ENCODE measurements at regions not wholly inside any gene's neighbourhood (a gene's known extent, or its start where the extent isn't known, plus 50 kb on each side); places are given as distances from the start of the nearest gene placed in this dataset.
"Not testable (repeated sequence)": the region's sequence is repeated elsewhere in the genome, so short reads cannot be mapped to it uniquely, and the experiment has no call there.

DNA sequence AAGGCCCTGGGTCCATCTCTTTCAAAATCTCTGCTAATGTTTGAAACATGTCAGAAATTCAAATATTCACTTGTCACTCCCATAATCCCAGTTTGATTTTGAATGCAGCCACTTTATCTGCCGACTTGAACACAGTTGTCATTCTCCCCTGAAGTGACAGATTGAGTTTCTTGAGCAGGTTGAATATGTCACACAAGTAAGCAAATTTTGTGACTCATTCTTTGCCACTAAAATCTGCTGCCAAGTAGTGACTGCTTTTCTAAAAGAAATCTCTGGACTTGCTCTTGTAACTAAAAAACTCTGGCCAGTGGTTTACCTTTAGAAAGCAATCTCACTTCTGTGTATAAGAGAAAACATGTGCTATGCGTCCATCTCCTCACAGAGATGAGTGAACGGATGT, 357.1 kb downstream of the LMO7 start:
- DNase-seq: no peak
- Mint-ChIP-seq H3K4me3 (no peak overlapping the region), H3K9me3 (no peaks in the 10 kb centered on the region), H3K27me3 (no peaks in the 10 kb centered on the region), H3K36me3 (ENCODE audit: insufficient read depth) (no peaks in the 10 kb centered on the region), H3K27ac (no peak overlapping the region), H3K4me1 (ENCODE audit: low read depth in 2 of 2) (no peaks in the 10 kb centered on the region)
- ATAC-seq (replicated peaks): no peak

DNA sequence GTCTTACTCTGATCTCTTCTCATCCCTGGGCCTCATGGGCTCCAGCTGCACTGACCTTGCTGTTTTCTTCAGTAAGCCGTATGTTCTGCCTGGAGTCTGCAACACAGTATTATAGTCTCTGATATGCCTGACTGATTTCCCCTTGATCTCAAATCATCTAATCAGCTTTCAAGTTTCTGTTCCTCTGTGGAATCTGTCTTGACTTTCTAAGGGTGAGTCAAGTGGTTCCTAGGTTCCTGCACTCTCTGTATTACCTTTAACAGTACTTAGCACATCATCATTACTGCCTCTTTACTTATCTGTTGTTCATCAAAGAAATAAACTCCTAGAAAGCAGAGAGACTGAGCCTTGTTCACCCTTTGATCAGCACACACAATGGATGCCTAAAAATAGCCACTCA, 350.7 kb downstream of the LMO7 start:
- Mint-ChIP-seq H3K36me3 (ENCODE audit: insufficient read depth) (no peaks in the 10 kb centered on the region), H3K27ac (no peak overlapping the region), H3K4me1 (ENCODE audit: low read depth in 2 of 2) (no peaks in the 10 kb centered on the region), H3K9me3 (peaks cover 2 to 7% of the 10 kb centered on the region in 2 donors), H3K4me3 (no peak overlapping the region), H3K27me3 (no peaks in the 10 kb centered on the region)
- DNase-seq (no peak), ATAC-seq (replicated peaks) (no peak)

DNA sequence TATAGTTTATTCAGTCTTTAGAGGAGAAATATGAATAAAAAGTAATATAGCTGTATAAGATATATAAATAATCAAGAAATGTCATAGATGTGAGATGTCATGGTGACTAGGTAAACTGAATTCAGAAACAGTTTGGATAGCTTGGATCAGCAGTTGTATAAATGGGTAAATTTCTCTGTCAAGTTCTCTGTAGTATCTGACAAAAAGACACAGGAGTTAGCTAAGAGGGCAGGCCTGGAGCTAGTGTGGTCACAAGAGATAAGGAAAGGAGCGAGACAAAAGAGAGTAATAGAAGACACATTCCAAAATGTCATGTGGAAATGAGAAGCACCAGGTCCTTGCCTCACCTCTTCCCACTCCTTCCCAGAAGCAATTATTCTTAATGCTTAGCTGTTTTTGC, 349.0 kb downstream of the LMO7 start:
- Mint-ChIP-seq H3K36me3 (ENCODE audit: insufficient read depth) (no peaks in the 10 kb centered on the region), H3K4me1 (ENCODE audit: low read depth in 2 of 2) (no peaks in the 10 kb centered on the region), H3K27me3 (no peaks in the 10 kb centered on the region), H3K27ac (no peak overlapping the region), H3K4me3 (no peak overlapping the region), H3K9me3 (peaks cover 2 to 7% of the 10 kb centered on the region in 2 donors)
- DNase-seq (no peak), ATAC-seq (replicated peaks) (no peak)

DNA sequence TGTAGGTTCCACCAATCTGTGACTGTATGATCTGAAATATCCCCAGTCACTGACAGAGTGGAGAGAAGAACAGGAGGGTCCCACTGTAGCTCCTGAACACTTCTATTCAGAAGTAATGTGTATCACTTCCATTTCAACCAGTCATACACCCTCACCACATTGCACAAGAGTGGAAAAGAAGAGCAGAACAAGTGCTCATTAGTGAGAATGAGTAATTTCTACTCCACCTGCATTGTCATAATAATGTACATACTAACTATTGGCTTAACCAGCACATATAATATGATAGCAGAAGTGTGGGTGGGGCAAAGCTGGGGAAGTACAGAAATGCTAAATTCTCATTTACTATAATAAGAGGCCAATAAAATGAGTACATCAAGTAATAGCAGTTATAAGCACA, 342.7 kb downstream of the LMO7 start:
- Mint-ChIP-seq H3K36me3 (ENCODE audit: insufficient read depth) (no peaks in the 10 kb centered on the region), H3K9me3 (no peaks in the 10 kb centered on the region), H3K4me3 (no peak overlapping the region), H3K4me1 (ENCODE audit: low read depth in 2 of 2) (no peaks in the 10 kb centered on the region), H3K27ac (no peak overlapping the region), H3K27me3 (no peaks in the 10 kb centered on the region)
- ATAC-seq (replicated peaks) (no peak), DNase-seq (no peak)

DNA sequence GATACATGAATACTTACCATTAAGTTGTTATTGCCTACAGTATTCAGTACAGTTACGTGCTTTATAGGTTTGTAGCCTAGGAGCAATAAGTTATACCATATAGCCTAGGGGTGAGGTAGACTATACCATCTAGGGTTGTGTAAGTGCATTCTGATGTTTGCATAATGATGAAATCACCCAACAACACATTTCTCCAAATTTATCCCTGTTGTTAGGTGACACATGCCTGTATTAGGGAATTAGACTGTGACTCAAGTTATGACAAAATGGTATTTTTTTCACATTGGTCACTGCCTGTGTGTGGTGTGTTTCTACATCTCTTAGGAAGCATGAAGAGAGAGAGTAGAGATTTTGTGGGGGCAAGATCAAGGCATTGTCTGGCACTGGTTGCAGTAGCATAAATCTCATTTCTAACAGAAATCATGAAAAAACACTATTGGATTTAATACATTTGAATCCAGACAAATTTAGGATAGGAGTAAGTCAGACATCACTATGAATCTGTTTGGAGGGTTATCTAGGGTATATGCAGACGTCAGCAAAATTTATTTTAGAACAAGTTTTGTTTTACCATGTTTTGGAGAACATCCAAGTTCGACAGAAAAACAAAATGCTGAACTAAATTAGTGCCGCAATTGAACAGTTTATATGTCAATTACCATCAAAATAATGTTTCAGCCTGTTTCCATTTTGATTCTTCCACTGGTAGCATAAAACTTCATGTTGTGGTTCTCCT, 332.1 kb downstream of the LMO7 start:
- no peaks in the 10 kb centered on the region for H3K27me3 Mint-ChIP-seq
- no peaks in the 10 kb centered on the region for H3K9me3 Mint-ChIP-seq
- no peaks in the 10 kb centered on the region for H3K4me1 Mint-ChIP-seq (ENCODE audit: low read depth in 2 of 2)
- H3K27ac Mint-ChIP-seq: no peak overlapping the region
- H3K36me3 Mint-ChIP-seq (ENCODE audit: insufficient read depth): no peaks in the 10 kb centered on the region
- ATAC-seq (replicated peaks): no peak
- DNase-seq: no peak
- no peak overlapping the region for H3K4me3 Mint-ChIP-seq

DNA sequence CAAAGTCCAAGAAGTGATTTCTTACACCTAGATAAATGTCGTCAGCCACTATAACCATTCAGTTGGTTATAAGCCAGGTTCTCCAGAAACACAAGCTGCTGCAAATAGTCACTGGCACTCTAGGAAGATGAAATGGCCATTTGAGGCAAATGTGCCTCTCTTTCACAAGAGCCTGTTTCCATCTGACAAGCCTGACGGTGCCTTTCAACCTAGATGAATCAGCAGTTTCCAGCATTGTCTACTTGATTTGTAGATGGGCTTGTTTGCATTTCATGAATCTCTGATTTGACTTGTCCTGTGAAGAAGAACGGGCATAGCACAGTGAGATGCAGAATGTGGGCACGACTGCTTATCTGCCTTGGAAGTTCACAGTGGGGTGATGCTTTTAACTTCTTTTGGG, 327.2 kb downstream of the LMO7 start:
- no peak for ATAC-seq (replicated peaks)
- H3K9me3 Mint-ChIP-seq: peaks cover 0 to 2% of the 10 kb centered on the region in 2 donors
- H3K36me3 Mint-ChIP-seq (ENCODE audit: insufficient read depth): no peaks in the 10 kb centered on the region
- no peaks in the 10 kb centered on the region for H3K27me3 Mint-ChIP-seq
- no peak for DNase-seq
- H3K4me1 Mint-ChIP-seq (ENCODE audit: low read depth in 2 of 2): no peaks in the 10 kb centered on the region
- H3K27ac Mint-ChIP-seq: no peak overlapping the region
- H3K4me3 Mint-ChIP-seq: no peak overlapping the region

DNA sequence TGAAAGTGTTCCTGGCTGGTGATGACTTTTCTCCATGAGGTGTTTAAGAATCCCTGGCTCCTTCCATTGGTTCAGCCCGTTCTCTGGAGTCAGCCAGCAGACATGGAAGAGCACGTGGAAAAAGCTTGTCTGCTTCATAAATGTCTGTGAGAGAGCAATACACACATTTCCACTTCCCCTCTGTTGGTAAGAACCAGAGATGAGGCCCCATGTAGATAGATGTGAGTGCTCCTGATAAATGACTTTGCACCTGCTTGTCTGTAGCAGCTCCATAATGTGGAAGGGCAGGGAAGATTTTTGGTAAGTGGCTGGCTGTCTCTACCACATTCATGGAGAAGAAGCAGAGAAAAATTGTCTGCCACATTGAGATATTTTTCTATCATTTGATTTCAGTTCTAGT, 325.8 kb downstream of the LMO7 start:
- no peaks in the 10 kb centered on the region for H3K36me3 Mint-ChIP-seq (ENCODE audit: insufficient read depth)
- no peak overlapping the region for H3K4me3 Mint-ChIP-seq
- H3K4me1 Mint-ChIP-seq (ENCODE audit: low read depth in 2 of 2): no peaks in the 10 kb centered on the region
- H3K27ac Mint-ChIP-seq: no peak overlapping the region
- peaks cover 0 to 2% of the 10 kb centered on the region in 2 donors for H3K9me3 Mint-ChIP-seq
- ATAC-seq (replicated peaks) (no peak), DNase-seq (no peak)
- H3K27me3 Mint-ChIP-seq: no peaks in the 10 kb centered on the region

DNA sequence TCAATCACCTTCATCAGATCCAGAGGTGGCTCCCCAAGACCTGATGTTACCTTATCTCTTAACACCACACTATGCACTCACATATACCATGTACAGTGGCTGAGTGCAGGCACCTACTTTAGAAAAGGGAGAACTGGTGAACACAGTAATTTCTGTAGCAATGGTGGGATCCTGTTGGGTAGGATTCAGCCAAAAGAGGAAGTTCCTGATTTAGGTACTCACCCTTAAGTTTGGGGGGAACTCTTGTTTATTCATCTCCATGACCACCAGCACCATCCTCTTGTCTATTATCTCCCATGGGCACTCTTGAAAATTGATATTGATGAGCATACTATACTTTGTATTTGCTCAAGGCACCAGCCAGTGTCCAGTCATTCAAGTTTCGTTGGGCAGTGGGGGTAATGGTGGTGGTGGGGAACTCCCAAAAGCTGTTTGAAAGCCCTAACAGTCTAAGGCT, 324.4 kb downstream of the LMO7 start:
- H3K4me3 Mint-ChIP-seq: no peak overlapping the region

DNA sequence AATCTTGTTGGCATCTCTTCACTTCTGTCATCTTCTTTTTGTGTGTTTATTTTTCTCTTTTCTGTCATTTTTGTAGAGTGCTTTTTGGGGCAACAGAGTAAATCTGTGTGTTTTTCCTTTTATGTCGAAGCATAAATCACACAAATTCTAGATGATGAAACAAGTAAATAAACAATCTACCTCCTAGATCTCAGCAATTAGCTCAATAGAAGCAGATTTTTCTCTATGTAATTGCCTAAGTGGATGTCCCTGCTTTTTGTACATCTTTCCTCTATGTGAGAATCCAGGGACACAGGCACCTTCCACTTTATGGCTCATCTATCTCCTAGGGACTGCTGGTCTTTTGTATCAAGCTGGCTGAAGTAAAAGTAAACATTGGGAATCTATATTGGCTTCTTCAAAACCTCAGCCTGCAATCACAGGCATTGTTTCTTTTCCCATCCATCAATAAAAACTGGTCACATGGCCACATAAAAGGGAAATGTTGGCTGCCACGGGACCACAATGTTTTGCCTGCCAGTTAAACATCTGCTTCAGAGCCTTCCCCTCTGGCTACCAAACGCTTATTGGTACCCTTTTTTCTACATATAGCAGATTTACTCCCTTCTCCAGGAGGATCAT, 323.8 kb downstream of the LMO7 start:
- DNase-seq (no peak), ATAC-seq (replicated peaks) (no peak)
- Mint-ChIP-seq H3K27ac (no peak overlapping the region), H3K9me3 (peaks cover 0 to 2% of the 10 kb centered on the region in 2 donors), H3K27me3 (no peaks in the 10 kb centered on the region), H3K4me3 (no peak overlapping the region), H3K4me1 (ENCODE audit: low read depth in 2 of 2) (no peaks in the 10 kb centered on the region), H3K36me3 (ENCODE audit: insufficient read depth) (no peaks in the 10 kb centered on the region)

More for the DNA sequence above, 324.4 kb downstream of the LMO7 start:
- H3K27me3 Mint-ChIP-seq: no peaks in the 10 kb centered on the region
- no peaks in the 10 kb centered on the region for H3K36me3 Mint-ChIP-seq (ENCODE audit: insufficient read depth)
- no peak overlapping the region for H3K27ac Mint-ChIP-seq
- DNase-seq (no peak), ATAC-seq (replicated peaks) (no peak)
- no peaks in the 10 kb centered on the region for H3K4me1 Mint-ChIP-seq (ENCODE audit: low read depth in 2 of 2)
- peaks cover 0 to 2% of the 10 kb centered on the region in 2 donors for H3K9me3 Mint-ChIP-seq

DNA sequence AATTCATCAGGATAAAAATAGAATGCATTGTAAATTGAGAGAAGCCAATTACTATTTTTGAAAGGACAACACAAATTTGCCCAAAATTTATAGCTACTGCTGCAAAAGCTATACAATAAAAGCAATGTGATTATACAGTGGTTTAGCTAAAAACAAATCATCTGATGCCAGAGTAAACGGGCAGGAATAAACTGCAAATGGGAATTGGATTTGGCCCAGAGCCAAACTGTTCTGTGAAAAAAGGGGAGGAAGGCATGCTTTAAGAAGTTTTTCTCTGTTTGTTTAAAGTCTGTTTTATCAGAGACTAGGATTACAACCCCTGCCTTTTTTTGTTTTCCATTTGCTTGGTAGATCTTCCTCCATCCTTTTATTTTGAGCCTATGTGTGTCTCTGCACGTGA, 317.5 kb downstream of the LMO7 start:
- H3K27me3 Mint-ChIP-seq; H3K4me1 Mint-ChIP-seq (ENCODE audit: low read depth in 2 of 2): not testable (repeated sequence)

DNA sequence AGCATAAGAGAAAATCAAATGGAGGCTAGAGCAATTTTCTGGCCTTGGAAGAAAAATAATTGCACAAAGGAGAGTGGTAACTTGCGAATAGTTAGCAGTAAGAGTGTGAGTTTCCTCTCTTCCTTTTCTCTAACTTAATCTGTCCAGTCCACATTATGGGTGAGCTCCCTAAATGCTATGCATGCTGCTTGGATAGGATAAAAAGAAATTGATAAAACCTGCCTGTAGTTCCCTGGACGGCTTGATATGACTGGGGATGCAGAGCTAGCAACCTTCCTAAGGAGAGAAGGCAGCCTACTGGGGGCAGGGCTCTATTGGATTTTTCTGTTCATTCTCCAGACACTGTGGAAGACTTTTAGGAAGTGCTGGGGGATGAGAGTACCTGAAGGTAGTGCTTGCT, 311.3 kb downstream of the LMO7 start:
- no peak overlapping the region for H3K27ac Mint-ChIP-seq
- H3K27me3 Mint-ChIP-seq: peaks cover 5% of the 10 kb centered on the region in 2 donors
- no peaks in the 10 kb centered on the region for H3K4me1 Mint-ChIP-seq (ENCODE audit: low read depth in 2 of 2)
- no peaks in the 10 kb centered on the region for H3K36me3 Mint-ChIP-seq (ENCODE audit: insufficient read depth)
- no peak for ATAC-seq (replicated peaks)
- no peak for DNase-seq
- H3K9me3 Mint-ChIP-seq: peaks cover 0 to 1% of the 10 kb centered on the region in 2 donors
- no peak overlapping the region for H3K4me3 Mint-ChIP-seq

More for the DNA sequence above, 317.5 kb downstream of the LMO7 start:
- DNase-seq; H3K27ac Mint-ChIP-seq; ATAC-seq (replicated peaks); H3K4me3 Mint-ChIP-seq; H3K36me3 Mint-ChIP-seq (ENCODE audit: insufficient read depth); H3K9me3 Mint-ChIP-seq: not testable (repeated sequence)

DNA sequence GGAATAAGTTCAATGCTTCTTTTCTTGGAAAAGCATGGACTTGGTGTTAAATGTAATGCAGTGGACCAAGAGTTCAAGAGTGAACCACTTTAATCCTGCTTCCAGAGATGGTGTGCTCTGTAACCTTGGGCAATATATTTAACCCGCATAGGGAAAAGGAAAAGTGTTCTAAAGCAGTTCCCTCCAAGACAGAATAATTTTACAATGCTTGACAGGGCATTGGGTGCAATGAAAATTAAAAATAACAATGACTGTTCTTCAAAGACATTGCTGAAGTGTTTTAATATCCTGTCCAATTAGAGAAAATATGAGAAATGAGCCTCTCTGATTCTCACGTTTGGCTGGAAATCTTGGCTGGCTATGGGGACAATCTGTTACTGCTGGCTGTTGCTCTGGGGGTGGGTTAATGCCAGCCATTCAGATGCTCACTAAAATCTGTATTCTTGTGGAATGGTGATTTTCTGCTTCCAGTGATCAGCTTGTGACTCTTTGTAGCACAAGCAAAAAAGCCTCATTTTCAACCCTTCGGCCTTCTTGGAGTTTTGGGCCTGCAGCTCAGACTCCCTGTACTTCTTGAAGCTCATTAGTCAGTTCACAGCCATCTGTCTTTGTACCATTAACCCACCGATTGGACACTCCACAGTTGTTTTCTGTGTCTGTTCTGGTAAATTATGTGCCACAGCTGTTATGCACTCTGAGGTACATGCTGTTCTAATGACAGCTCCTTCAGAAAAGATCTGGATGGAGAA, 310.6 kb downstream of the LMO7 start:
- Mint-ChIP-seq H3K4me3 (no peak overlapping the region), H3K9me3 (peaks cover 0 to 1% of the 10 kb centered on the region in 2 donors), H3K4me1 (ENCODE audit: low read depth in 2 of 2) (no peaks in the 10 kb centered on the region), H3K27me3 (peaks cover 5% of the 10 kb centered on the region in 2 donors), H3K27ac (no peak overlapping the region), H3K36me3 (ENCODE audit: insufficient read depth) (no peaks in the 10 kb centered on the region)
- DNase-seq (no peak), ATAC-seq (replicated peaks) (no peak)

DNA sequence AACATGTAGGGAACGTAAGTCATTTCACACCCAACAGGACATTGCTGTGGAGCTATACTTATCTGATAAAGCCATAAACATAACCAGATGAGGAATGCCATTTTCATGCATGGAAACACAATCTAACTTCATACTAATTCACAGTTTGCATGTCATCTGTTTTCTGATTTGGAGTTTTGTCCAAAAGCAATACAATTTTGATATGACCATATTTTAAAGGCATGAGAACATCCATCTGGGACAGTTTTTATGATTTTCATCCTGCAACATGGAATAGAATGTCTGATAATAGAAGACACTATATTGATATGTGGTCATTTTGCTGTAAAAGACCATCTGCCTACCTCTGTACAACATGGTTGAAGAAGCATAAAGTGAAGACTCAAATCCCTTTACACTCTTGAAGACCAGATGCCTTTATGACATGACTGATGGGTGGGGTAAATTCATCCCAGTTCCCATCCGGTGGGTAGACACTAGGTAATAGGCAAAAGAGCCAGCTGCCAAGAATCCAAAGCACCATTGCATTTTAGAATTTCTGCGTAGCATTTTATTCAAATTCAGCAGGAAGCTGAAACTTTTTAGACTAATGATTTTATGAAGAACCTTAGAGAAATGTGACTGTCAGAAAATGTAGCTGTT, 309.8 kb downstream of the LMO7 start:
- H3K4me1 Mint-ChIP-seq (ENCODE audit: low read depth in 2 of 2): no peaks in the 10 kb centered on the region

More for the DNA sequence above, 309.8 kb downstream of the LMO7 start:
- Mint-ChIP-seq H3K9me3 (peaks cover 0 to 1% of the 10 kb centered on the region in 2 donors), H3K4me3 (no peak overlapping the region), H3K27me3 (peaks cover 5% of the 10 kb centered on the region in 2 donors), H3K27ac (no peak overlapping the region), H3K36me3 (ENCODE audit: insufficient read depth) (no peaks in the 10 kb centered on the region)
- DNase-seq (no peak), ATAC-seq (replicated peaks) (no peak)

Data from effector memory CD8-positive, alpha-beta T cell (primary cell).